HG03575 (cell line): ENCODE measurements at regions not wholly inside any gene's neighbourhood (a gene's known extent, or its start where the extent isn't known, plus 50 kb on each side); places are given as distances from the start of the nearest gene placed in this dataset.

Source experiments
- ATAC-seq: cut with Tn5 transposase; IDR thresholded peaks from one replicate; pipeline ENCODE4 v1.9.1; 2021; ENCODE audit not compliant: unreplicated experiment, insufficient number of reproducible peaks, low FRiP score; ENCODE audit errors: extremely low read depth

DNA sequence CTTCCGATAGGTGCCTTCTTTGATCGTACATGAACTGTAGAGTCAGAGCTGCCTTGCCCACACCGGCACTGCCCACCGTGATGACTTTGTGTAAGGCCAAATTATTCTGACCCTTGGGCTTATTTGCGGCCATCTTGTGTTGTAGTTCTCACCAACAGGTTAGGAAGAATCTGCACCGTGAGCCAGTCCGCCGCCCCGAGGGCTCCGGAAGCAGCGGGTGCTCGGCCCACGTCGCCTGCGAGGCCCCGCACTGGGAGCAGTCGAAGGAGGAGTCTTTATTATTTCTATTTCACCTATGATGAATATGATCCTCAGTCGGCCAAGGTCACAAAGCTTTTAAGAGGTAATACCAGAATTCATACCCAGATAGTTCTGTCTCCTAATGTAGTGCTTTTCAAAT is 70.6 kb upstream of the SYT1 start:
- no peak for ATAC-seq

DNA sequence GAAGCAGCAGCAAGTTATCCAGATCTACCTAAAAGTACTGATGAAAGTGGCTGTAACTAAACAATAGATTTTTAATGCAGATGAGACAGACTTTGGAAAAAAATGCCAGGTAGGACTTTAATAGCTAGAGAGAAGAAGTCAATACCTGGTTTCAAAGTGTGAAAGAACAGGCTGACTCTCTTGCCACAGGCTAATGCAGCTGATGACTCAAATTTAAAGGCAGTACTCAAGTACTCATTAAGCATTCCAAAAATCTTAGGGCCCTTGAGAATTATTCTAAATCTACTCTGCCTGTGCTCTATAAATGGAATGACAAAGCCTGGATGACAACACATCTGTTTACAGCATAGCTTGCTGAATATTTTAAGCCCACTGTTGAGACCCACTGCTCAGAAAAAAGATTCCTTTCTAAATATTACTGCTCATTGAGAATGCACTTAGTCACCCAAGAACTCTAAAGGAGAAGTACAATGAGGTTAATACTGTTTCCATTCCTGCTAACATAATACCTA is 68.6 kb upstream of the SYT1 start:
- no peak for ATAC-seq

DNA sequence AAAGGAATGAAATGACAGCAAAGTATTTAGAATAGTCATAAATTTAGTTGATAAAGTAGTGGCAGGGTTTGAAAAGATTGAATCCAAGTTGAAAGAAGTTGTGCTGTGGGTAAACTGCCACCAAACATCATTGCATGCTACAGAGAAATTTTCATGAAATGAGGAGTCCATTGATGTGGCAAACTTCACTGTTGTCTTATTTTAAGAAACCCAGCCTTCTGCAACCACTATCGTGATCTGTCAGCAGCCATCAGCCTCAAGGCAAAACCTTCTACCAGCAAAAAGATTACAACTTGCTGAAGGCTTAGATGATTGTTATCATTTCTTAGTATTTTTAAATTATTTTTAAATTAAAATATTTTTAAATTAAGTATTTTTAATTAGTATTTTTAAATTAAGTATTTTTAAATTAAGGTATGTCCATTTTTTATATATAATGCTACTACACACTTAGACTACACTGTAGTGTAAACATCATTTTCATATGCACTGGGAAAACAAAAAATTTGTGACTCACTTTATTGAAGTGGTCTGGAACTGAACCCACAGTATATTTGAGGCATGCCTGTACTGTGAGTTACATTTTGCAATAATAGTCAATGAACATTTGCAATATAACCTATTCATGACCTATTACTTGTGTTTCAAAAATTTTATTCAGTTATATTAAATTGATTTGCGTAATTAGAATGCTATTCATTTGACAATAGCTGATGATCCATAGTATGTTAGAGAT is 67.2 kb upstream of the SYT1 start:
- ATAC-seq: no peak

DNA sequence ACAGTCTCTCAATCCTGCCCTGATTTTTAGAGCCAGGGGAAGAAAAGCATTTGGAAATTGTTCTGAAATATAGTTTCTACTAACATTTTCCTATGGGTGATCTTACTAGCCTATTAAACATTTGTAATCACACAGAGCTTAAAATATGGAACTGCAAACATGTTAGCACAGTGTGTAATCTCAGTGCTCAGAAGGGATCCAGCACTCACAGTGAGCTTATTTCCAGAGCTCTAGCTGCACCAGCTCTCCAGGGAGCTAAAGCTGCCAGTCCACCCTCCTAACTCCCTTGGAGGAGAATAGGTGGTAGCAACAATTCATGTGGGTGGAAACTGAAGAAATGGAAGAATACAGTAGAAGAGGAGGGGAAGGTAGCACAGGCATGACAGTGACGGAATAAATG is 64.9 kb upstream of the SYT1 start:
- ATAC-seq: no peak

DNA sequence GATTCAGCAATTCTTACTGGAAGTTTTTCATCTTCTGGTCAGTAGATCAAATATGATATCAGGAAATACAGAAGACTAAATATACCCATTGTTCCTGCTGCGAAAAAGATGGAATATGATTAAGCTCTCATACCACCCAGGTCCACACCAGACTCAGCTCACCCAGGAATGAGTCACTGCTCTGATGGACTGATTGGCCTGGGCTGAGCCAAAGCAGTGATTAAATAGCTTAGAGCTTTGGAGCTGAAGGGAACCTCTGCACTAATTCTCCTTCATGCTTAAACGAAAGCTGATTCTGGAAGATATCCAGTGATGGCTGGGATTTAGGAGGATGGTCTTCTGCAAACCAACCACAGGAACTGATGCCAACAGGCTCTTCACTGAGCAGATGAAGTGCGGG is 62.0 kb upstream of the SYT1 start:
- no peak for ATAC-seq

DNA sequence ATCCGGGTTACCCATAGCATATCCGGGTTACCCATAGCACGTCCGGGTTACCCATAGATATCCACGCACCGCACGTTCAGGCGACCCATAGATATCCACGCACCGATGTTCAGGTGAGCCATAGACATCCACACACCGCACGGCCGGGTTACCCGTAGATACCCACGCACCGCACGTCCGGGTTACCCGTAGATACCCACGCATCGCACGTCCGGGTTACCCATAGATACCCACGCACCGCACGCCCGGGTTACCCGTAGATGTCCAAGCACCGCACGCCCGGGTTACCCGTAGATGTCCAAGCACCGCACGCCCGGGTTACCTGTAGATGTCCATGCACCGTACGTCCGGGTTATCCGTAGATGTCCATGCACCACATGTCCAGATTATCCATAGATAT is 60.3 kb upstream of the SYT1 start:
- ATAC-seq: no peak
